A673 (cell line): ENCODE measurements at regions not wholly inside any gene's neighbourhood (a gene's known extent, or its start where the extent isn't known, plus 50 kb on each side); places are given as distances from the start of the nearest gene placed in this dataset.

ENCODE experiments used
- BruUV-seq: library from RNA; stranded (reverse); fragments of 400-500 nt; replicated peaks from 2 replicates; lab custom pipeline; 2021; lab: Mats Ljungman, UMichigan
- CTCF ChIA-PET: fragments of 300-600 bp; sonication (Branson Sonifier 250); formaldehyde crosslinking; loops from one replicate; lab custom pipeline; 2022; ENCODE audit warnings: antibody characterized with exemption; lab: Charles Lee
- POLR2A ChIA-PET: fragments of 300-600 bp; sonication (Branson Sonifier 250); formaldehyde crosslinking; loops from one replicate; lab custom pipeline; 2022; ENCODE audit warnings: antibody characterized with exemption; ENCODE audit not compliant: low non-redundant PET; lab: Charles Lee
- DNase-seq: peaks from one replicate; pipeline ENCODE4 v3.0.0-alpha.2; 2015; ENCODE audit warnings: low spot score
- H3K27ac ChIP-seq: fragments of 200-600 bp; sonication (generic); 2 replicates; pipeline ENCODE4 v1.5.1; 2016; ENCODE audit warnings: mixed run types, low read depth, mild to moderate bottlenecking, mixed read lengths, antibody characterized with exemption, low read length; ENCODE audit not compliant: poor library complexity, severe bottlenecking
- H3K27me3 ChIP-seq: fragments of 200-600 bp; sonication (generic); replicated peaks from 2 replicates; pipeline ENCODE4 v1.6.1; 2017; ENCODE audit warnings: mixed run types, low read depth, mild to moderate bottlenecking, mixed read lengths, antibody characterized with exemption, low read length; ENCODE audit not compliant: insufficient read depth, poor library complexity
- H3K36me3 ChIP-seq: fragments of 200-600 bp; sonication (generic); 2 replicates; pipeline ENCODE4 v1.6.1; 2016; ENCODE audit warnings: mixed run types, mild to moderate bottlenecking, mixed read lengths, antibody characterized with exemption, low read length; ENCODE audit not compliant: insufficient read depth, poor library complexity, severe bottlenecking
- H3K4me1 ChIP-seq: fragments of 200-600 bp; sonication (generic); 2 replicates; pipeline ENCODE4 v1.6.1; 2017; ENCODE audit warnings: mixed run types, mild to moderate bottlenecking, mixed read lengths, antibody characterized with exemption, low read length; ENCODE audit not compliant: insufficient read depth, poor library complexity, severe bottlenecking
- H3K4me3 ChIP-seq: fragments of 200-600 bp; sonication (generic); 2 replicates; pipeline ENCODE4 v1.5.1; 2016; ENCODE audit warnings: low read depth, mixed run types, mild to moderate bottlenecking, mixed read lengths, low read length; ENCODE audit not compliant: poor library complexity, severe bottlenecking
- H3K9me3 ChIP-seq: fragments of 200-600 bp; sonication (generic); 2 replicates; pipeline ENCODE4 v1.6.1; 2016; ENCODE audit warnings: mixed run types, low read depth, mild to moderate bottlenecking, mixed read lengths, antibody characterized with exemption, low read length; ENCODE audit not compliant: poor library complexity, severe bottlenecking
- CTCF ChIP-seq: fragments of 300-800, 200-600 bp; sonication (generic); conservative IDR thresholded peaks from 2 replicates; pipeline ENCODE4 v1.5.1; 2017; ENCODE audit warnings: low read depth, mild to moderate bottlenecking, antibody characterized with exemption, low read length, moderate library complexity, mixed read lengths
- EZH2 ChIP-seq: fragments of 200-600 bp; sonication (generic); IDR thresholded peaks from 2 replicates; pipeline ENCODE4 v1.6.1; 2017; ENCODE audit warnings: borderline replicate concordance, low read depth, mild to moderate bottlenecking, mixed read lengths, antibody characterized with exemption, low read length; ENCODE audit not compliant: poor library complexity, severe bottlenecking
- intact Hi-C: fragments of 100-400 bp; cut with micrococcal nuclease; formaldehyde crosslinking; loops from one replicate; pipeline ENCODE4 v1.10.0; 2022; ENCODE audit not compliant: unreplicated experiment

GRCh38 chr14:62126879-62127478 lies 364.8 kb downstream of the SNAPC1 start:
- Histone ChIP-seq H3K27me3 (no peaks in the 10 kb centered on the region), H3K4me3 (no peak overlapping the region), H3K36me3 (no peaks in the 10 kb centered on the region), H3K27ac (no peak overlapping the region), H3K4me1 (no peaks in the 10 kb centered on the region), H3K9me3 (no peaks in the 10 kb centered on the region)
- no TSS peak for BruUV-seq
- ChIA-PET POLR2A (no interaction called here), CTCF (interaction anchor here (1.0 to 2.4 kb wide), 5 partner anchors 9 to 289 kb away, joined by 3 to 21 read pairs (median 6); no protein-coding TSS in a partner anchor)
- intact Hi-C loops, result loop anchor here (2.0 kb wide), 2 partner anchors 202 to 232 kb away; no protein-coding TSS in a partner anchor
- TF ChIP-seq EZH2 (no peak), CTCF (peak; percentile 83)
- peak; percentile 72 for DNase-seq

DNA sequence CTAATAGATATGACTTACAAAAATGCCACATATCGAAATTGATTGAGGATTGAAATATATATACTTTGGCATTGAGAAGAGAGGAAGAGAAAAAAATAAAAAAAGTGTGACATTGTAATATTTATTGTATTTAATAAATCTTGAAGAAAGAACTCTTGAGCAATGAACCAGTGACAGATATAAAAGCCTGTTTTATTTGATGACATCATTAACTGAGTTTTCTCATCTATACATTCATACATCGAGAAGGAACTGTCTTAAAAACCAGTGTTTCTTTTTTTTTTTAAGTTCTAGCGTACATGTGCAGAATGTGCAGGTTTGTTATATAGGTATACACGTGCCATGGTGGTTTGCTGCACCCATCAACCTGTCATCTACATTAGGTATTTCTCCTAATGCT lies 368.2 kb downstream of the SNAPC1 start:
- Histone ChIP-seq H3K9me3 (no peaks in the 10 kb centered on the region), H3K36me3 (no peaks in the 10 kb centered on the region), H3K27ac (no peak overlapping the region), H3K4me1 (peaks cover 10% of the 10 kb centered on the region), H3K27me3 (no peaks in the 10 kb centered on the region), H3K4me3 (no peak overlapping the region)
- no TSS peak for BruUV-seq
- POLR2A ChIA-PET, result no interaction called here
- CTCF ChIA-PET, result no interaction called here
- no peak for DNase-seq
- TF ChIP-seq CTCF (no peak), EZH2 (no peak)
- intact Hi-C loops, result no loop called here

DNA sequence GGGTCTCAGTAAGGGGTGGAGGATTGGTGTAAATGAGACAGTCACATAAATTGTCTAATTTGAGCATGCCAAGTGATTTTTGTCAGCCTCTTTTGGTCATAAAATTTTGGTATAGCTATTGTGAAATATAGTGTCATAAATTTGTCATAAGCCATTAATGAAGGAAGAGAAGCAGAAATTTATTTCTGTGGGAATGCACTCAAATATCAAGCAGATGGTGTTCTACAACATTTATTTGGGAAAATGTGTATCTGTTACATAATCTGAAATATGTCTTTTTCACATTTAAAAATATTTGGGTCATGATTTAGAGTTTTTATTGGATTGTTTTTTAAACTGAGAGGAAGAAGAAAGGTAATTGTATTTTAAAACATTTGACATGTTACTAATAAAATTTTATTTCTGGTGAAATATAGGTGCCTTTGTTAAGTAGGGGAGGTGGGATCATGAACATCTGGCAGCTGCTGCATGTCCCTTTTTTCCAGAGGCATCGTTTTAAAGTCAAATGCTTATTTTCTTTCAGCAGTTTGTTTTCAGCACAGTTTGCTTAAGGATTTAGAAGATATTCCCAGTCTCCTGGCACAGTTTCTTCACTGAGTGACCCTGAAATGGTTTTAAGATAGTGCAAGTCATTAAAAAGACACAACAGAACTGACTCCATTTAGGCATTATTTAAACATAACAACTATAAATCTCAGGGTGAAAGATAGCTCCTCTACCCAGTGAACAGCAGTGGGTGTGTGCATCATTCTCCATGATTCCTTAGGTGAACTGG lies 371.7 kb downstream of the SNAPC1 start:
- no peaks in the 10 kb centered on the region for H3K9me3 ChIP-seq
- BruUV-seq, result no TSS peak
- intact Hi-C loops, result no loop called here
- no peaks in the 10 kb centered on the region for H3K27me3 ChIP-seq
- H3K4me3 ChIP-seq, result no peak overlapping the region
- TF ChIP-seq EZH2 (no peak), CTCF (no peak)
- POLR2A ChIA-PET, result no interaction called here
- no peaks in the 10 kb centered on the region for H3K36me3 ChIP-seq
- CTCF ChIA-PET, result interaction anchor here (0.6 kb wide), 1 partner anchor 1004 kb away, joined by 4 read pairs; no protein-coding TSS in a partner anchor
- no peak for DNase-seq
- H3K27ac ChIP-seq, result no peak overlapping the region
- peaks cover 10% of the 10 kb centered on the region for H3K4me1 ChIP-seq
